Progenitor cell of endocrine pancreas (in vitro differentiated cells): ENCODE measurements at regions not wholly inside any gene's neighbourhood (a gene's known extent, or its start where the extent isn't known, plus 50 kb on each side); places are given as distances from the start of the nearest gene placed in this dataset.
"Not testable (repeated sequence)": the region's sequence is repeated elsewhere in the genome, so short reads cannot be mapped to it uniquely, and the experiment has no call there.

ENCODE experiments used
- DNase-seq: peaks from one replicate; pipeline ENCODE4 v3.0.0; 2021; ENCODE audit warnings: low spot score; ENCODE audit not compliant: unreplicated experiment
- H3K27ac Mint-ChIP-seq: 2 replicates; pipeline ENCODE4 v1.8.0; 2021; ENCODE audit warnings: mild to moderate bottlenecking, moderate library complexity, mixed read lengths
- H3K27me3 Mint-ChIP-seq: 2 replicates; pipeline ENCODE4 v1.8.0; 2021; ENCODE audit warnings: mixed read lengths
- H3K36me3 Mint-ChIP-seq: 2 replicates; pipeline ENCODE4 v1.8.0; 2022; ENCODE audit warnings: mixed read lengths; ENCODE audit not compliant: insufficient read depth
- H3K4me1 Mint-ChIP-seq: 2 replicates; pipeline ENCODE4 v1.8.0; 2021; ENCODE audit warnings: low read depth, mixed read lengths
- H3K4me3 Mint-ChIP-seq: 2 replicates; pipeline ENCODE4 v1.8.0; 2021; ENCODE audit warnings: low read depth, mild to moderate bottlenecking, moderate library complexity, mixed read lengths
- H3K9me3 Mint-ChIP-seq: 2 replicates; pipeline ENCODE4 v1.8.0; 2021; ENCODE audit warnings: low read depth, mixed read lengths
- CTCF ChIP-seq: fragments of 200-600 bp; sonication (generic); IDR thresholded peaks from one replicate; pipeline ENCODE4 v1.5.0; 2021; ENCODE audit warnings: antibody characterized with exemption, mild to moderate bottlenecking; ENCODE audit not compliant: unreplicated experiment

- Mint-ChIP-seq H3K4me3 (no peak overlapping the region), H3K4me1 (no peaks in the 10 kb centered on the region), H3K9me3 (no peaks in the 10 kb centered on the region), H3K27me3 (no peaks in the 10 kb centered on the region), H3K27ac (no peak overlapping the region), H3K36me3 (no peaks in the 10 kb centered on the region)
- TF ChIP-seq CTCF = no peak
- DNase-seq = no peak
Observed at GRCh38 chr11:60615497-60615896, 83.9 kb upstream of the MS4A8 start.

- not testable (repeated sequence) for H3K36me3 Mint-ChIP-seq, H3K4me3 Mint-ChIP-seq, H3K27me3 Mint-ChIP-seq, DNase-seq, H3K27ac Mint-ChIP-seq, H3K4me1 Mint-ChIP-seq
- peaks cover 12% of the 10 kb centered on the region for H3K9me3 Mint-ChIP-seq
Observed at GRCh38 chr11:60621940-60622339, 77.5 kb upstream of the MS4A8 start.

DNA sequence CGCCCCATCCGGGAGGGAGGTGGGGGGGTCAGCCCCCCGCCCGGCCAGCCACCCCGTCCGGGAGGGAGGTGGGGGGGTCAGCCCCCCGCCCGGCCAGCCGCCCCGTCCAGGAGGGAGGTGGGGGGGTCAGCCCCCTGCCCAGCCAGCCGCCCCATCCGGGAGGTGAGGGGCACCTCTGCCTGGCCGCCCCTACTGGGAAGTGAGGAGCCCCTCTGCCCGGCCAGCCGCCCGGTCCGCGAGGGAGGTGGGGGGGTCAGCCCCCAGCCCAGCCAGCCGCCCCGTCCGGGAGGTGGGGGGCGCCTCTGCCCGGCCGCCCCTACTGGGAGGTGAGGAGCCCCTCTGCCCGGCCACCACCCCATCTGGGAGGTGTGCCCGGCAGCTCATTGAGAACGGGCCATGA is 76.6 kb upstream of the MS4A8 start:
- H3K4me3 Mint-ChIP-seq, H3K27ac Mint-ChIP-seq, H3K4me1 Mint-ChIP-seq, H3K27me3 Mint-ChIP-seq, H3K36me3 Mint-ChIP-seq, DNase-seq: not testable (repeated sequence)
- peaks cover 12% of the 10 kb centered on the region for H3K9me3 Mint-ChIP-seq

GRCh38 chr11:60625262-60625661 is 74.2 kb upstream of the MS4A8 start:
- H3K4me3 Mint-ChIP-seq = no peak overlapping the region
- H3K4me1 Mint-ChIP-seq = no peaks in the 10 kb centered on the region
- H3K27ac Mint-ChIP-seq = no peak overlapping the region

GRCh38 chr11:60629399-60629798 is 70.0 kb upstream of the MS4A8 start:
- no peak for TF ChIP-seq CTCF
- Mint-ChIP-seq H3K36me3 (peaks cover 2% of the 10 kb centered on the region), H3K4me1 (no peaks in the 10 kb centered on the region), H3K9me3 (peaks cover 3% of the 10 kb centered on the region), H3K4me3 (no peak overlapping the region), H3K27ac (no peak overlapping the region), H3K27me3 (no peaks in the 10 kb centered on the region)
- no peak for DNase-seq

More at GRCh38 chr11:60625262-60625661, 74.2 kb upstream of the MS4A8 start:
- Mint-ChIP-seq H3K9me3 (peaks cover 12% of the 10 kb centered on the region), H3K36me3 (peaks cover 7% of the 10 kb centered on the region), H3K27me3 (no peaks in the 10 kb centered on the region)
- no peak for DNase-seq
- TF ChIP-seq CTCF = peak; percentile 29

- Mint-ChIP-seq H3K4me1 (no peaks in the 10 kb centered on the region), H3K36me3 (no peaks in the 10 kb centered on the region), H3K27ac (no peak overlapping the region), H3K27me3 (no peaks in the 10 kb centered on the region), H3K4me3 (no peak overlapping the region), H3K9me3 (no peaks in the 10 kb centered on the region)
- no peak for DNase-seq
- no peak for TF ChIP-seq CTCF
Observed at GRCh38 chr11:60631944-60632343, 67.5 kb upstream of the MS4A8 start.

DNA sequence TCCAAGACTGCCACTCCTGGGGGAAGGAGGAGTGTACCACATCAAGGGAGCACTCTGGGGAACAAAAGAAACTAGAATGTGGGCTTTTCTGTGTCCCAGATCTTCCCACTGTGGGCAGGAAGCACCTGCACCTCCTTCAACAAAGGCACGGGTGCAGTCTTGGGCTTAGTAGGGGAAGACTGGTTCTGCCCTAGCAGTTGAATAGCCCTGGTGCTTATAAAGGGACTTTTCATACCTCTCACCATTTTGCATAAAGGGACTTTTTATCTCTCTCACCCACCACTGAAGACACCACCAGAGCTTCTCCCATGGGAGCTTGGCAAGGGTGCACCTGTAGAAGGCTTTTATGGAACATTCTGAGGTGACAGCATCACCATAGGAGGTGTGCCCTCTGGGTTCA is 65.8 kb upstream of the MS4A8 start:
- H3K9me3 Mint-ChIP-seq = no peaks in the 10 kb centered on the region
- DNase-seq = no peak
- H3K4me3 Mint-ChIP-seq = no peak overlapping the region
- no peak overlapping the region for H3K27ac Mint-ChIP-seq
- H3K4me1 Mint-ChIP-seq = no peaks in the 10 kb centered on the region
- H3K27me3 Mint-ChIP-seq = no peaks in the 10 kb centered on the region
- H3K36me3 Mint-ChIP-seq = no peaks in the 10 kb centered on the region
- no peak for TF ChIP-seq CTCF
